DND-41 (cell line): ENCODE measurements at regions not wholly inside any gene's neighbourhood (a gene's known extent, or its start where the extent isn't known, plus 50 kb on each side); places are given as distances from the start of the nearest gene placed in this dataset.

Experiments used
- EZH2 ChIP-seq: IDR thresholded peaks from 3 replicates; pipeline ENCODE4 v1.6.1; 2012; ENCODE audit warnings: borderline replicate concordance, low read depth, mild to moderate bottlenecking, moderate library complexity, low read length, inconsistent platforms; ENCODE audit not compliant: severe bottlenecking
- TF ChIP-seq, protein P1 (sequence below): IDR thresholded peaks from 2 replicates; pipeline ENCODE4 v1.5.1; 2012; ENCODE audit warnings: borderline replicate concordance, low read length, moderate library complexity, mild to moderate bottlenecking; ENCODE audit not compliant: poor library complexity, severe bottlenecking; ENCODE audit errors: extremely low read depth

DNA sequence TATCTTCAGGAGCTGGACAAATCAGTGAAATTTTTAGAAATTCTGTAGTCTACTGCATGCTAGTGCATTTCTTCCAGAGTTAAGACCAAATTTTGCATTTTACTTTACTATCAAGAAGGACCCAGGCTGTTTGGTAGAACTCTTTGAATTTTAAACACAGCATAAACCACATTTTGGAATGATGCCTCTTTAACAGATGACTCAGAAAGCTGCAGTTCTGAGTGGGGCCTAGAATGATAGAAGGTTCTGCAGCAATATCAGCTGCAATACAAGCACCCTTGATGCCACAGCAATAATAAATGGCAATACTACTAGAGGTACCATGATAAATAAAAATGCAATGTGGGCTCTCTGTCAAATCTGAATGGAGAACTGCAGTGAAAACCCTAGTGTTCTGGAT, 198.7 kb downstream of the TMA16 start:
- TF ChIP-seq, protein P1, sequence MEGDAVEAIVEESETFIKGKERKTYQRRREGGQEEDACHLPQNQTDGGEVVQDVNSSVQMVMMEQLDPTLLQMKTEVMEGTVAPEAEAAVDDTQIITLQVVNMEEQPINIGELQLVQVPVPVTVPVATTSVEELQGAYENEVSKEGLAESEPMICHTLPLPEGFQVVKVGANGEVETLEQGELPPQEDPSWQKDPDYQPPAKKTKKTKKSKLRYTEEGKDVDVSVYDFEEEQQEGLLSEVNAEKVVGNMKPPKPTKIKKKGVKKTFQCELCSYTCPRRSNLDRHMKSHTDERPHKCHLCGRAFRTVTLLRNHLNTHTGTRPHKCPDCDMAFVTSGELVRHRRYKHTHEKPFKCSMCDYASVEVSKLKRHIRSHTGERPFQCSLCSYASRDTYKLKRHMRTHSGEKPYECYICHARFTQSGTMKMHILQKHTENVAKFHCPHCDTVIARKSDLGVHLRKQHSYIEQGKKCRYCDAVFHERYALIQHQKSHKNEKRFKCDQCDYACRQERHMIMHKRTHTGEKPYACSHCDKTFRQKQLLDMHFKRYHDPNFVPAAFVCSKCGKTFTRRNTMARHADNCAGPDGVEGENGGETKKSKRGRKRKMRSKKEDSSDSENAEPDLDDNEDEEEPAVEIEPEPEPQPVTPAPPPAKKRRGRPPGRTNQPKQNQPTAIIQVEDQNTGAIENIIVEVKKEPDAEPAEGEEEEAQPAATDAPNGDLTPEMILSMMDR: no peak
- no peak for TF ChIP-seq EZH2
